ENCODE measurements at regions not wholly inside any gene's neighbourhood (a gene's known extent, or its start where the extent isn't known, plus 50 kb on each side); places are given as distances from the start of the nearest gene placed in this dataset.

- no peak for TF ChIP-seq CTCF (IDR thresholded peaks at IDR 0.05; ENCODE audit: borderline replicate concordance, control extremely low read depth, extremely low read depth, insufficient read depth, missing control alignments)
- in situ Hi-C loops (cut with MboI; ENCODE audit: low sequenced_read_pairs, unreplicated experiment) = no loop called here
- DNase-seq (ENCODE audit: low spot score) = no peak
These were observed 108.9 kb upstream of the MYL2 start for GRCh38 chr12:111029305-111029704.

- in situ Hi-C loops (cut with MboI; ENCODE audit: low sequenced_read_pairs, unreplicated experiment) = no loop called here
- TF ChIP-seq CTCF (IDR thresholded peaks at IDR 0.05; ENCODE audit: borderline replicate concordance, control extremely low read depth, extremely low read depth, insufficient read depth, missing control alignments) = no peak
- DNase-seq (ENCODE audit: low spot score) = no peak
These were observed 108.5 kb upstream of the MYL2 start for GRCh38 chr12:111028830-111029229.

GRCh38 chr12:111027431-111027830 is 107.1 kb upstream of the MYL2 start:
- DNase-seq (ENCODE audit: low spot score) = no peak
- in situ Hi-C loops (cut with MboI; ENCODE audit: low sequenced_read_pairs, unreplicated experiment) = no loop called here
- TF ChIP-seq CTCF (IDR thresholded peaks at IDR 0.05; ENCODE audit: borderline replicate concordance, control extremely low read depth, extremely low read depth, insufficient read depth, missing control alignments) = no peak

GRCh38 chr12:111025792-111026430 is 105.5 kb upstream of the MYL2 start:
- no peak for TF ChIP-seq CTCF (IDR thresholded peaks at IDR 0.05; ENCODE audit: borderline replicate concordance, control extremely low read depth, extremely low read depth, insufficient read depth, missing control alignments)
- no peak for DNase-seq (ENCODE audit: low spot score)
- in situ Hi-C loops (cut with MboI; ENCODE audit: low sequenced_read_pairs, unreplicated experiment) = no loop called here

GRCh38 chr12:111025301-111025700 is 104.9 kb upstream of the MYL2 start:
- DNase-seq (ENCODE audit: low spot score) = no peak
- TF ChIP-seq CTCF (IDR thresholded peaks at IDR 0.05; ENCODE audit: borderline replicate concordance, control extremely low read depth, extremely low read depth, insufficient read depth, missing control alignments) = no peak
- in situ Hi-C loops (cut with MboI; ENCODE audit: low sequenced_read_pairs, unreplicated experiment) = no loop called here

GRCh38 chr12:111024205-111024801 is 103.9 kb upstream of the MYL2 start:
- in situ Hi-C loops (cut with MboI; ENCODE audit: low sequenced_read_pairs, unreplicated experiment) = no loop called here
- peak; percentile 82 for DNase-seq (ENCODE audit: low spot score)
- TF ChIP-seq CTCF (IDR thresholded peaks at IDR 0.05; ENCODE audit: borderline replicate concordance, control extremely low read depth, extremely low read depth, insufficient read depth, missing control alignments) = peak; percentile 61

Data from GM13976 (cell line).